H9 (cell line): ENCODE measurements at regions not wholly inside any gene's neighbourhood (a gene's known extent, or its start where the extent isn't known, plus 50 kb on each side); places are given as distances from the start of the nearest gene placed in this dataset.

Source experiments
- DNase-seq: peaks from one replicate; pipeline ENCODE4 v3.0.0-alpha.2; 2017
- H2AFZ ChIP-seq: one replicate; pipeline ENCODE4 v1.6.1; 2013; ENCODE audit warnings: mild to moderate bottlenecking, low read length, control low read depth, moderate library complexity
- H2AK5ac ChIP-seq: 2 replicates; pipeline ENCODE4 v1.6.1; 2013; ENCODE audit warnings: low read length, control low read depth, mixed read lengths; ENCODE audit not compliant: insufficient read length
- H2BK120ac ChIP-seq: one replicate; pipeline ENCODE4 v1.6.1; 2013; ENCODE audit warnings: low read depth, mild to moderate bottlenecking, low read length, control low read depth, inconsistent platforms; ENCODE audit not compliant: poor library complexity, severe bottlenecking
- H2BK12ac ChIP-seq: 2 replicates; pipeline ENCODE4 v1.6.1; 2013; ENCODE audit warnings: low read length, control low read depth, mixed read lengths, low read depth; ENCODE audit not compliant: insufficient read length
- H2BK15ac ChIP-seq: 2 replicates; pipeline ENCODE4 v1.6.1; 2013; ENCODE audit warnings: low read depth, low read length, control low read depth
- H2BK20ac ChIP-seq: one replicate; pipeline ENCODE4 v1.6.1; 2013; ENCODE audit warnings: low read depth, mild to moderate bottlenecking, low read length, control low read depth, inconsistent platforms; ENCODE audit not compliant: poor library complexity, severe bottlenecking
- H2BK5ac ChIP-seq: 2 replicates; pipeline ENCODE4 v1.6.1; 2013; ENCODE audit warnings: low read length, control low read depth, mixed read lengths; ENCODE audit not compliant: insufficient read length
- H3K14ac ChIP-seq: 2 replicates; pipeline ENCODE4 v1.6.1; 2013; ENCODE audit warnings: low read length, control low read depth; ENCODE audit not compliant: insufficient read depth
- H3K18ac ChIP-seq: 2 replicates; pipeline ENCODE4 v1.6.1; 2013; ENCODE audit warnings: low read depth, mild to moderate bottlenecking, mixed read lengths, low read length, control low read depth; ENCODE audit not compliant: insufficient read length
- H3K23ac ChIP-seq: 2 replicates; pipeline ENCODE4 v1.6.1; 2013; ENCODE audit warnings: low read length, control low read depth, mixed read lengths, low read depth; ENCODE audit not compliant: insufficient read length
- H3K23me2 ChIP-seq: 2 replicates; pipeline ENCODE4 v1.6.1; 2013; ENCODE audit warnings: low read depth, mild to moderate bottlenecking, mixed read lengths, low read length, control low read depth; ENCODE audit not compliant: insufficient read length, poor library complexity, severe bottlenecking
- H3K27ac ChIP-seq: 2 replicates; pipeline ENCODE4 v1.5.1; 2013; ENCODE audit warnings: low read length, control low read depth, mixed read lengths, low read depth; ENCODE audit not compliant: insufficient read length
- H3K27me3 ChIP-seq: 2 replicates; pipeline ENCODE4 v1.6.1; 2013; ENCODE audit warnings: low read length, control low read depth, inconsistent platforms; ENCODE audit not compliant: insufficient read depth
- H3K4ac ChIP-seq: 2 replicates; pipeline ENCODE4 v1.6.1; 2013; ENCODE audit warnings: low read depth, mild to moderate bottlenecking, control low read depth, inconsistent platforms, low read length, moderate library complexity
- H3K4me1 ChIP-seq: 2 replicates; pipeline ENCODE4 v1.6.1; 2013; ENCODE audit warnings: low read length, control low read depth, inconsistent platforms; ENCODE audit not compliant: insufficient read depth
- H3K4me2 ChIP-seq: 2 replicates; pipeline ENCODE4 v1.6.1; 2013; ENCODE audit warnings: low read length, control low read depth, mixed read lengths; ENCODE audit not compliant: insufficient read length, insufficient read depth
- H3K56ac ChIP-seq: 2 replicates; pipeline ENCODE4 v1.6.1; 2013; ENCODE audit warnings: low read depth, mild to moderate bottlenecking, mixed read lengths, low read length, control low read depth; ENCODE audit not compliant: insufficient read length
- H3K79me1 ChIP-seq: 2 replicates; pipeline ENCODE4 v1.6.1; 2013; ENCODE audit warnings: low read depth, mild to moderate bottlenecking, moderate library complexity, low read length, control low read depth, inconsistent platforms; ENCODE audit not compliant: insufficient read depth, poor library complexity, severe bottlenecking
- H3K79me2 ChIP-seq: 2 replicates; pipeline ENCODE4 v1.6.1; 2013; ENCODE audit warnings: low read length, control low read depth, inconsistent platforms; ENCODE audit not compliant: insufficient read depth
- H3K9ac ChIP-seq: 2 replicates; pipeline ENCODE4 v1.6.1; 2013; ENCODE audit warnings: low read length, control low read depth, mixed read lengths; ENCODE audit not compliant: insufficient read length; ENCODE audit errors: extremely low read depth
- H3K9me3 ChIP-seq: one replicate; pipeline ENCODE4 v1.6.1; 2013; ENCODE audit warnings: low read depth, low read length, inconsistent platforms; ENCODE audit not compliant: control insufficient read depth
- H3T11ph ChIP-seq: one replicate; pipeline ENCODE4 v1.6.1; 2013; ENCODE audit warnings: mild to moderate bottlenecking, low read length, control low read depth, inconsistent platforms
- H4K20me1 ChIP-seq: one replicate; pipeline ENCODE4 v1.6.1; 2013; ENCODE audit not compliant: control insufficient read depth, insufficient read length, insufficient read depth
- H4K5ac ChIP-seq: 2 replicates; pipeline ENCODE4 v1.6.1; 2013; ENCODE audit warnings: low read depth, mild to moderate bottlenecking, mixed read lengths, low read length, control low read depth; ENCODE audit not compliant: insufficient read length
- H4K8ac ChIP-seq: replicated peaks from 2 replicates; pipeline ENCODE4 v1.6.1; 2013; ENCODE audit warnings: low read length, control low read depth, mixed read lengths, low read depth; ENCODE audit not compliant: insufficient read length
- H4K91ac ChIP-seq: 2 replicates; pipeline ENCODE4 v1.6.1; 2013; ENCODE audit warnings: low read depth, mild to moderate bottlenecking, moderate library complexity, mixed read lengths, low read length, control low read depth; ENCODE audit not compliant: insufficient read length
- H3K27ac Mint-ChIP-seq, 3 experiments: 2 replicates in 2 of 3; 3 replicates in 1 of 3; pipeline ENCODE4 v1.8.0; 2020 to 2021; ENCODE audit warnings: mixed read lengths in 3 of 3, mild to moderate bottlenecking in 1 of 3, moderate library complexity in 1 of 3
- H3K27me3 Mint-ChIP-seq: 2 replicates; pipeline ENCODE4 v1.8.0; 2021; ENCODE audit warnings: low read depth, mild to moderate bottlenecking, moderate library complexity, mixed read lengths
- H3K36me3 Mint-ChIP-seq, 3 experiments: 2 replicates in 2 of 3; 3 replicates in 1 of 3; pipeline ENCODE4 v1.8.0; 2020 to 2021; ENCODE audit warnings: low read depth in 3 of 3, mixed read lengths in 3 of 3; ENCODE audit not compliant: insufficient read depth in 1 of 3
- H3K4me1 Mint-ChIP-seq, 2 experiments: 2 replicates each; pipeline ENCODE4 v1.8.0; 2020; ENCODE audit warnings: mixed read lengths in 2 of 2
- H3K4me3 Mint-ChIP-seq, 2 experiments: 2 replicates in 1 of 2; 3 replicates in 1 of 2; pipeline ENCODE4 v1.8.0; 2020 to 2021; ENCODE audit warnings: mild to moderate bottlenecking in 2 of 2, mixed read lengths in 2 of 2, moderate library complexity in 1 of 2
- H3K9me3 Mint-ChIP-seq, 2 experiments: 2 replicates in 1 of 2; 3 replicates in 1 of 2; pipeline ENCODE4 v1.8.0; 2020; ENCODE audit warnings: mild to moderate bottlenecking in 2 of 2, mixed read lengths in 2 of 2, moderate library complexity in 1 of 2
- CTCF ChIP-seq: fragments of 200-600 bp; sonication (generic); conservative IDR thresholded peaks from 3 replicates; pipeline ENCODE4 v1.8.0; 2021; ENCODE audit warnings: antibody characterized with exemption, mild to moderate bottlenecking
- WGBS: extraction: QIAGEN DNeasy Blood & Tissue Kit; methylation state at CpG from one replicate; pipeline ENCODE4 v1.1.7; 2013; ENCODE audit warnings: missing lambda C conversion rate, low lambda C conversion rate, mixed read lengths; ENCODE audit not compliant: insufficient read length; ENCODE audit errors: extremely low coverage; 5-methylcytosine and 5-hydroxymethylcytosine counted together

DNA sequence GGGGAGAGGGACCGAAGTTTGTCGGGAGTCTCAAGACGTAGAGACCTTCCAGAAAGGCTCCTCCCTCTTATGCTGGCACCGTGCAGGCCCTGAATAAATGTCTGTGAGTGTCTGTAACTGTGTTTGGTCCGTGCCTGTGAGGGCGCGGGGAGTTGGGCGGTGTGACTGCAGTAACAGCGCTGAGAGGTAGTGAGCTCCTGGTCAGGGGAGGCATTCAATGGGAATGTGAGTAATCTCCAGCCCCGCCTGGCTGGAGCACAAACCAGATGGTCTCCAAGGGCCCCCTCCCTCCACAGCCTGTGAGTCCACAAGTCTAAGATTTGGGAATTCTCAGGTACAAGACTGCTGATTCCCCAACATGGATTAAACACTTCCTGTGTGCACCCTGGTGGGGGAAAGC, 100.0 kb downstream of the HMX1 start:
- Histone ChIP-seq H3T11ph (no peak overlapping the region), H3K4me1 (no peaks in the 10 kb centered on the region; the same call in 1 of the 2 replicates), H3K79me2 (no peaks in the 10 kb centered on the region), H2BK20ac (no peak overlapping the region), H3K27ac (no peak overlapping the region), H2AK5ac (no peak overlapping the region), H3K9ac (no peak overlapping the region), H2BK5ac (no peak overlapping the region), H2BK15ac (no peak overlapping the region), H4K91ac (no peak overlapping the region), H3K23ac (no peak overlapping the region), H2BK120ac (no peak overlapping the region), H4K8ac (no peak overlapping the region), H4K5ac (no peak overlapping the region), H3K27me3 (peaks cover 2% of the 10 kb centered on the region; the same call in 1 of the 2 replicates), H3K79me1 (no peaks in the 10 kb centered on the region), H4K20me1 (no peaks in the 10 kb centered on the region), H2AFZ (no peak overlapping the region), H2BK12ac (no peak overlapping the region), H3K4ac (no peak overlapping the region), H3K23me2 (no peaks in the 10 kb centered on the region), H3K18ac (no peak overlapping the region), H3K4me2 (no peak overlapping the region), H3K9me3 (no peaks in the 10 kb centered on the region), H3K56ac (no peak overlapping the region), H3K14ac (no peak overlapping the region)
- H3K27me3 Mint-ChIP-seq: peaks cover 6% of the 10 kb centered on the region
- H3K4me3 Mint-ChIP-seq: no peak overlapping the region
- no peaks in the 10 kb centered on the region; a peak in 1 of 7 replicates for H3K36me3 Mint-ChIP-seq
- no peak for DNase-seq
- H3K4me1 Mint-ChIP-seq: peaks cover 5 to 13% of the 10 kb centered on the region in 2 experiments
- peak overlapping the region in 1 of 3 experiments; percentile 18; a peak in 2 of 7 replicates for H3K27ac Mint-ChIP-seq
- no CpG with 5 or more reads among the region's 10 CpGs for WGBS
- TF ChIP-seq CTCF: no peak
- H3K9me3 Mint-ChIP-seq: peaks cover 0 to 3% of the 10 kb centered on the region in 2 experiments; a peak in 1 of 5 replicates
